ENCODE measurements at regions not wholly inside any gene's neighbourhood (a gene's known extent, or its start where the extent isn't known, plus 50 kb on each side); places are given as distances from the start of the nearest gene placed in this dataset.
"Not testable (repeated sequence)": the region's sequence is repeated elsewhere in the genome, so short reads cannot be mapped to it uniquely, and the experiment has no call there.

GRCh38 chr18:23311351-23312121 lies 141.6 kb upstream of the RIOK3 start:
- no peak for DNase-seq

DNA sequence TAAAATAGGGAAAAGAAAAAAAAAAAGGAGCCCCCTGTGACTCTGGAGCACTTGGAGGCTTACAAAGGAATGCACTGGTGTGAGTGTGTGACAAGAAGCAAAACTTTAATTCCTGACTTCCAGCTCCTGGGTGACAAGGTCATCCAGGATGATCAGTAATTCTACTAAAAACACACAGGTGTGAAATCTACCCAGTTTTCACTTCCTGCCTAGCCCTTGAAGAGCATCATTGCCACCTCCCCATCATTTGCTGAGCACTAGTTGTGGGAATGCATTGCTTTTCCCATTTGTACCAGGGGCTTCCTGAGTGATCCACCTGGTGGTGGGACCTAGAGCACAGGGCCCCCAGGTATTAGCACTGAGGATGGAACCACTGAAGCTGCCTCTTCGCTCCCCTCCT lies 139.7 kb upstream of the RIOK3 start:
- DNase-seq = no peak

- DNase-seq = no peak
Measured at GRCh38 chr18:23314672-23315071, 138.4 kb upstream of the RIOK3 start.

DNA sequence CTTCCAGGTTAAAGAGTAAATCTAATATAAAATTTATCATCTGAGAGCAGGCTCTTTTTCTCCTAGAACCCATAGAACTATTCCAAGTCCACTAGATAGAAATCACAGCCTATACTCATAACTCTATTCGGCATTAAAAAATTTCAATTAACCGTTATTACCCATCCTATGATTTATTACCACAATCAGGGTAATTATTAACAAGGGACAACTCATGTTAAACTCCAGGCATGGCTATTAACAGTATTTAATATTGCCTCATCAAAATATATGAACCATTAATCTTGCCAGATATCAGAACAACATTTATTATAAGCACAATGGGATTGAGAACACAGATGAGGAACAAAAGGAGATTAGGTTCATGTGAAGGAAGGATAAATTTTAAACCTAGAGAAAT lies 136.8 kb upstream of the RIOK3 start:
- DNase-seq = no peak

DNA sequence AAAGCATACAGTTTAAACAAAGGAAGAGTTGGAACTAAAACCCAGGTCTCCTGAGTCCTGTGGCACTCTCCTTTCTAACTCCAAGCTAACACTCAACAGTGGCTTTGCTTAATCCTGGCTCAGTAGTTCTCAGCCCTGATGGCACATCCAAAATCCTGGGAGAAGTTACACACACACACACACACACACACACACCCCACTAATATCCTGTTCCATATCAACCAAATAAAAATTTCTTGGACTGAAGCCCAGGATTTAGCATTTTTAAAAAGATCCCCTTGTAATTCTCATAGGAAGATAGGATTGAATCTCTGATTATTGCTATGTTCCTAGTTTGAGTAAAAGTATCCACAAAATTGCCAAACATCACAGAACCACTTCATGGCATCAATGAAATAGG lies 136.1 kb upstream of the RIOK3 start:
- DNase-seq = no peak

DNA sequence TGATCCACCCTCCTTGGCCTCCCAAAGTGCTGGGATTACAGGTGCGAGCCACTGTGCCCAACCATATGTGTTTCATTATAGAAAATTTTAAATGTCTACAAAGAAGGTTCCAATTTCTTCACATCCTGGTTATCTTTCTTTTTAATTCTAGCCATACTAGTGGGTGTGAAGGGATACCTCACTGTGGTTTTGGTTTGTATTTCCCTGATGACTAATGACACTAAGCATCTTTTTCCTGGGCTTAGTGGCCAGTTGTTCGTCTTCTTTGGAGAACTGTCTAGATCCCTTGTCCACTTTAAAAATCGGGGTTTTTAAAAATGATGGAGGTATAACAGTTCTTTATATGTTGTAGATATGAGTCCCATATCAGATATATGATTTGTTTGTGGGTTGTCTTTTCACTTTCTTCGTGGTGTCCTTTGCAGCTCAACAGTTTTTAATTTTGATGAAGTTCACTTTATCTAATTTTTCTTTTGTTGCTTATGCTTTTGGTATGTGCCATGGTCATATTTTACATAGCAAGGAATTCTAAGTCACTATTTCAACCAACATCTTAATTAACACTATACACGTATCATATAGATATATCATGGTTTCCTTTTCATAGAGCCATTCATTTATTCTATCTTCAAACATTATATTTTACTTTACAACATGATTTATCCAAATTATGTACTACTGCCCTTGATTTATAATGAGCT lies 135.0 kb upstream of the RIOK3 start:
- DNase-seq = no peak

- no peak for DNase-seq
Measured at GRCh38 chr18:23320709-23321236, 132.3 kb upstream of the RIOK3 start.

DNA sequence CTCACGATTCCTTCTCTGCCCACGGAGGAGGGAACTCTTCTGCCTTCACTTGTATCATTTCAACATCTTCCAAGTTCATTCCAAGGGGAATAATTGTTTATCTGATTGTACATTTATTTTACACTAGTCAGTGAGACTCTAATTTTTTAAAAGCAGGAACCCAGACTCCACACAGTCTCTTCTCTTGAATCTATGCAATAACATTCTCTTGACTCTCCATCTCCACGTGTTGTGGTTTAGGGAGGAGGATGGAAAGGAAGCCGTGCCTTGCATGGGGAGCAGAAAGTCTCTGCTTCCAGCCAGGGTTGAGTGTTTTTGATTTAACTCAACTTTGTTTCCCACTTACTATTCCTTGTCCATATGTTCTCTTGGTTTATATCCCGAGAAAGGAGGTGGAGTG lies 131.1 kb upstream of the RIOK3 start:
- DNase-seq = no peak

- DNase-seq = no peak
Measured at GRCh38 chr18:23324056-23324811, 128.9 kb upstream of the RIOK3 start.

DNA sequence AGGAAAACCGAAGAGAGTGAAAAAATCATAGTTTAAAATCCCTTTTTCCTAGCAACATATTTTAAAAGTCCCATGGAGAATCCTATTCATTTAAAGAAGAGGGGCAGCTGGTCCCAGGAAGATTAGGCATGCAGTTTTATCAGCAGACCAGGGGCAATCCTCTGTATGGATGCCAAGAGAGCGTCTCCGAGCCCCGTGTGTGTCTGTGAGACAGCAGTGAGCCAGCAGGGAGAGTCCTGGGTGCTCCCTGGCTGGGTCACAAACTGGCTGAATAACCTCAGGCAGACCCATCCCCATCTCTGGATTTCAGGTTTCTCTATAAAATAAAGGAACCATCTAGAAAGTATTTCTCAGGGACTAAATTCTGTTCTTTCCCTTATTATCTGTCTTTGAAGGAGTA lies 128.2 kb upstream of the RIOK3 start:
- DNase-seq = no peak

GRCh38 chr18:23329671-23330070 lies 123.4 kb upstream of the RIOK3 start:
- not testable (repeated sequence) for DNase-seq

GRCh38 chr18:23330423-23330822 lies 122.7 kb upstream of the RIOK3 start:
- peak; percentile 11 for DNase-seq

DNA sequence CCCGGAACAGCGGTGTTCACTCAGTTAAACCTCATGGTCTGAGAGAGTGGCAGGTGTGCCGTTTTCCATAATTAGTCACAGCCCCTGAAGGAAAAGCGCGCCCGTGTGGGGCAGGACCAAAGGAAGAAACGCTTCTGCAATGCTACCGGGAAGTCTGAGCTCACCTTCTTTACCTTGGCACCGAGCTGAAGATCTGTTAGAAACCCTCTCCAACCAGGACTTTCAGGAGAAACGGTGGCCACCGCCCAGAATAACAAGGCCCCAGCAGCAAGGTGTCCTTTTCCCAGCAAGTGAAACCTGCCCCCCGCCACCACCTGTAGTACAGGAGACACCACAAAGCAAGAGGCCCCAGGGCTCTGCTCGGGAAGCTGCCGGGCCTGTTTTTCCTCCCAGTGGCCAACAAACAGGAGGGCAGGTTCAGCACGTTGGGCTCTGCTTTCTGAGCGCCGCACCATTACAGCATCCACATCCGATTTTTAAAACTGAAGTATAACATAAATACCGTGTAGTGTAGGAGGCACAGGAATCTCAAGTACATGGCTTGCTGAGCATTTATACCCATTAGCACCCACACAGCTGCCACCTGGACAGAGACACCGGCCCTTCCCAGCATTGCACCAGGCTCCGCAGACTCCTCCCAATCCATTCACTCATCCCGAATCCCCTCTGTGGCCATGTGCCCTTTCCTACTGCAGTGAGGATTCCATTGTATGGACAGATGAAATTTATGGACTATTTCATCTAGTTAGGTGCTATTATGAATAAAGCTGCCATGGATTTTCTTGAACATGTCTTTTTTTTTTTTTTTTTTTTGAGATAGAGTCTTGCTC lies 121.8 kb upstream of the RIOK3 start:
- DNase-seq = no peak

DNA sequence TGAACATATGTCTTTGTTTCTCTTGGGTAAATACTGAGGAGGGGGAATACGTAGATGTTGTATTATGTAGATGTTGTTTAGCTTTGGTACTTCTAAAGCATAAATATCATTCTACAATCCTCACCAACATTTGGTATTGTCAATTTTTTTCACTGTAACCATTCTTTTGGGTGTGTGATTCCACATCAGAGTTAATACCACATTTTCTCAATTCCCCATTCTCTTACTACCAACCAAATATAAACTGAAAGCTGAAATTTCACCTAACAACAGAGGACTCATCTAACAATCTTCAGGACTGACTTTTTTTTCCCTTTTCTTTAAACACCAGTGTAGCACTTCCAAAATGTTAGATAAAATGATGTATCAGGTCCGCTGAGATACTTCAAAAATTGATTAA lies 120.7 kb upstream of the RIOK3 start:
- DNase-seq = no peak

DNA sequence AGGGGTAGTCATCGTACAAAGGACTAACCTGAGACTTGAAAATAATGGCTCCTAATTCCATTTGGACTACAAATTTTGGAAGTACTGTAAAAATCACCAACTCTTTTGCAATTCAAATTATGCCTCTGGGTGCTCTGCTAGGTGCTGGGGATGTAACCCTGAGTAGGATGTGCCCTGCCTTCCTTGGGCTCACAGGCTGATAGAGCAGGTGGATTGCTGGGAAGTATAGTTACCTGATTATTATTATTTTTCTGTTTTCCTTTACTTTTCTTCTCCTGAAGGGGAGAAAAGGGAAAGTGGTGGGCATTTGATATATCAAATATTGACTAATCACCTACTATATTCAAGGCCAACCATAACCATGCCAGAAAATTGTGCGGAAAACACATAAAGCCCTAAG lies 119.3 kb upstream of the RIOK3 start:
- no peak for DNase-seq

DNA sequence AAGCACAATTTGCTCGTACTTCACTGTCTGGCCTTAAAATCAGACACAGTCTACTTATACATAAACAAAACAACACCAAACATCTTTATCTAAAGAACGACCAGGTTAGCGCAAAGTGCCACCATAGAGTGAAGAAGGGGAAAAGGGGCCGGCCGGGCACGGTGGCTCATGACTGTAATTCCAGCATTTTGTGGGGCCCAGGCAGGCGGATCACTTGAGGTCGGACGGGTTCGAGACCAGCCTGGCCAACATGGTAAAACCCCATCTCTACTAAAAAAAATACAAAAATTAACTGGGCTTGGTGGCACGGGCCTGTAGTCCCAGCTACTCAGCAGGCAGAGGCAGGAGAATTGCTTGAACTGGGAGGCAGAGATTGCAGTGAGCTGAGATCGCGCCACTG lies 118.5 kb upstream of the RIOK3 start:
- no peak for DNase-seq

GRCh38 chr18:23336101-23336500 lies 117.0 kb upstream of the RIOK3 start:
- DNase-seq = no peak

- DNase-seq = no peak
Measured at GRCh38 chr18:23337599-23338444, 115.3 kb upstream of the RIOK3 start.

DNA sequence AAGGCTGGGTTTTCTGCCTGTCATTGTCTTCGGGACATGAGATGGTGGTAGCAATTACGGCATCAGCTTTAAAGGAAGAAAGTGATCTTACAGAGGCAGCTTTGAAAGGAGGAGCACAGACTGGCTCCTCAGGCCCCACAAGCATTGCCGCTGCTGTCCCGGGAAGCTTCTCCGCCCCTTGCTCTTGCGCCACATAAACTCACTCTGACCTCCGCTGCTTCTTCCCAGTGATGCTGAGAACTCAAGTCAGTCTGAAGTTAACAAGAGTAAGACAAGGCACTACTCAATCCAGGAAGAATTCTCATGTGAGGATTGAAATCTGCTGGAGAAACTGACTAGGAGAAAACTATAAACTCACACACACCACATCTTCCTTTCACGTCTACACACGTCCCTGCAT lies 112.4 kb upstream of the RIOK3 start:
- no peak for DNase-seq

- no peak for DNase-seq
Measured at GRCh38 chr18:23341383-23341782, 111.7 kb upstream of the RIOK3 start.

- DNase-seq = no peak
Measured at GRCh38 chr18:23341983-23342382, 111.1 kb upstream of the RIOK3 start.

GRCh38 chr18:23342506-23342905 lies 110.6 kb upstream of the RIOK3 start:
- DNase-seq = no peak
